ENCODE measurements at regions not wholly inside any gene's neighbourhood (a gene's known extent, or its start where the extent isn't known, plus 50 kb on each side); places are given as distances from the start of the nearest gene placed in this dataset.

DNA sequence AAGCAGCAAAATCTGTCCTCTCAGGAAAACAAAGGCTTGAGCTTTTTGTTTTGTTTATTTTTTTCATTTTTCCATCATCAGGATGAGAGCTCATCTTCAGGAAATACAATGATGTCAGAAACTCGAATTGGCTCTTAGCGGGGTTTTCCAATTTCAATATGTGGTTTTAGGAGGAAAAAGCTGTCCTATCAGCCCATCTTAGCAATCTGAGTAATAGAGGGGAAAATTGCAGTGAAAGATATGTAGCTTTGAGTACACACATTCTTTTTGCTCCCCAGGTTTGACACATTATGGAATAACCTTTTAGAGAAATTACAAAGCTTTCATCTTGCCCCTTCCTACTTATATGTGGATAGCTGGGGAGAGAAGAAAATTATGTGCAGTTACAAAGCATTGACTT lies 113.6 kb upstream of the MYO3A start:
- TF ChIP-seq POLR2A (IDR thresholded peaks at IDR 0.05), result no peak
- TF ChIP-seq, protein P1, sequence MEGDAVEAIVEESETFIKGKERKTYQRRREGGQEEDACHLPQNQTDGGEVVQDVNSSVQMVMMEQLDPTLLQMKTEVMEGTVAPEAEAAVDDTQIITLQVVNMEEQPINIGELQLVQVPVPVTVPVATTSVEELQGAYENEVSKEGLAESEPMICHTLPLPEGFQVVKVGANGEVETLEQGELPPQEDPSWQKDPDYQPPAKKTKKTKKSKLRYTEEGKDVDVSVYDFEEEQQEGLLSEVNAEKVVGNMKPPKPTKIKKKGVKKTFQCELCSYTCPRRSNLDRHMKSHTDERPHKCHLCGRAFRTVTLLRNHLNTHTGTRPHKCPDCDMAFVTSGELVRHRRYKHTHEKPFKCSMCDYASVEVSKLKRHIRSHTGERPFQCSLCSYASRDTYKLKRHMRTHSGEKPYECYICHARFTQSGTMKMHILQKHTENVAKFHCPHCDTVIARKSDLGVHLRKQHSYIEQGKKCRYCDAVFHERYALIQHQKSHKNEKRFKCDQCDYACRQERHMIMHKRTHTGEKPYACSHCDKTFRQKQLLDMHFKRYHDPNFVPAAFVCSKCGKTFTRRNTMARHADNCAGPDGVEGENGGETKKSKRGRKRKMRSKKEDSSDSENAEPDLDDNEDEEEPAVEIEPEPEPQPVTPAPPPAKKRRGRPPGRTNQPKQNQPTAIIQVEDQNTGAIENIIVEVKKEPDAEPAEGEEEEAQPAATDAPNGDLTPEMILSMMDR (IDR thresholded peaks at IDR 0.05), result no peak
